B cell (primary cell): ENCODE measurements at regions not wholly inside any gene's neighbourhood (a gene's known extent, or its start where the extent isn't known, plus 50 kb on each side); places are given as distances from the start of the nearest gene placed in this dataset.
"Not testable (repeated sequence)": the region's sequence is repeated elsewhere in the genome, so short reads cannot be mapped to it uniquely, and the experiment has no call there.

ENCODE experiments used
- ATAC-seq: fragments of 200-7000 bp; cut with Tn5 transposase; one replicate; pipeline ENCODE4 v1.10.0; 2021; ENCODE audit warnings: low read depth, mild to moderate bottlenecking, moderate number of reproducible peaks, moderate library complexity
- CTCF ChIA-PET: fragments of 350-600 bp; sonication (Branson Sonifier 250); formaldehyde crosslinking; loops from one replicate; lab custom pipeline; 2021; ENCODE audit warnings: antibody characterized with exemption, inconsistent platforms; lab: Charles Lee
- POLR2A ChIA-PET: fragments of 350-600 bp; sonication (Branson Sonifier 250); formaldehyde crosslinking; loops from one replicate; lab custom pipeline; 2021; ENCODE audit warnings: antibody characterized with exemption; lab: Charles Lee
- DNase-seq: peaks from one replicate; pipeline ENCODE4 v3.0.0; 2013
- H2AFZ ChIP-seq: 2 replicates; pipeline ENCODE4 v1.6.1; 2012; ENCODE audit warnings: mild to moderate bottlenecking, low read depth, low read length; ENCODE audit not compliant: insufficient read depth, poor library complexity, severe bottlenecking
- H3K27ac ChIP-seq, 2 donors: 1 replicate in 1 of 2; 2 replicates in 1 of 2; pipeline ENCODE4 v1.5.1; 2012 to 2013; ENCODE audit warnings: low read length in 2 of 2, mild to moderate bottlenecking in 2 of 2, moderate library complexity in 1 of 2
- H3K27me3 ChIP-seq, 4 experiments: fragments of 200-600 bp in 1 of 4; sonication (generic) in 1 of 4; replicated peaks in 1 of 4; 1 replicate in 2 of 4; 2 replicates in 2 of 4; pipeline versions ENCODE4 v1.6.1 to v1.7.0; 2013 to 2016; ENCODE audit warnings: low read length in 3 of 4, mild to moderate bottlenecking in 2 of 4, mixed read lengths in 1 of 4, moderate library complexity in 1 of 4; ENCODE audit not compliant: insufficient read depth in 4 of 4, control insufficient read depth in 3 of 4; ENCODE audit errors: control extremely low read depth in 1 of 4
- H3K36me3 ChIP-seq, 2 experiments: replicated peaks in 1 of 2; 1 replicate in 1 of 2; 2 replicates in 1 of 2; pipeline versions ENCODE4 v1.6.1 to v1.7.1; 2013; ENCODE audit warnings: low read length in 1 of 2; ENCODE audit not compliant: insufficient read depth in 2 of 2, control insufficient read depth in 1 of 2; ENCODE audit errors: control extremely low read depth in 1 of 2, extremely low read depth in 1 of 2
- H3K4me1 ChIP-seq, 2 donors: fragments of 200-600 bp in 1 of 2; sonication (generic) in 1 of 2; 1 replicate in 1 of 2; 2 replicates in 1 of 2; pipeline versions ENCODE4 v1.5.1 to v1.6.1; 2013 to 2017; ENCODE audit warnings: low read length in 2 of 2; ENCODE audit not compliant: control insufficient read depth in 2 of 2, insufficient read depth in 2 of 2
- H3K4me2 ChIP-seq: replicated peaks from 2 replicates; pipeline ENCODE3; 2012; ENCODE audit warnings: mild to moderate bottlenecking, low read depth, low read length; ENCODE audit not compliant: poor library complexity, severe bottlenecking
- H3K4me3 ChIP-seq, 5 experiments: fragments of 200-600 bp in 1 of 5; sonication (generic) in 1 of 5; 1 replicate in 3 of 5; 2 replicates in 2 of 5; pipeline versions ENCODE4 v1.5.1 to v1.7.0; 2011 to 2016; ENCODE audit warnings: low read length in 4 of 5, mild to moderate bottlenecking in 4 of 5, low read depth in 2 of 5, control low read depth in 1 of 5, moderate library complexity in 1 of 5; ENCODE audit not compliant: insufficient read depth in 1 of 5; ENCODE audit errors: control extremely low read depth in 1 of 5, extremely low read depth in 1 of 5
- H3K79me2 ChIP-seq: fragments of 200-600 bp; sonication (generic); one replicate; pipeline ENCODE4 v1.6.0; 2016; ENCODE audit warnings: low read length; ENCODE audit not compliant: control insufficient read depth, insufficient read depth
- H3K9ac ChIP-seq: fragments of 200-600 bp; sonication (generic); 2 replicates; pipeline ENCODE4 v1.6.1; 2017; ENCODE audit warnings: mild to moderate bottlenecking, low read length, moderate library complexity
- H3K9me3 ChIP-seq, 3 donors: one replicate each; pipeline versions ENCODE4 v1.6.1 to v1.7.1; 2013; ENCODE audit warnings: low read length in 2 of 3; ENCODE audit not compliant: control insufficient read depth in 2 of 3, insufficient read depth in 1 of 3; ENCODE audit errors: control extremely low read depth in 1 of 3
- H4K20me1 ChIP-seq: 2 replicates; pipeline ENCODE4 v1.6.0; 2012; ENCODE audit warnings: mild to moderate bottlenecking, low read length; ENCODE audit not compliant: insufficient read depth, control insufficient read depth, poor library complexity, severe bottlenecking
- H3K27ac Mint-ChIP-seq: one replicate; pipeline ENCODE4 v1.8.0; 2021; ENCODE audit warnings: mixed read lengths
- H3K27me3 Mint-ChIP-seq: one replicate; pipeline ENCODE4 v1.8.0; 2021; ENCODE audit warnings: mixed read lengths
- H3K4me1 Mint-ChIP-seq: one replicate; pipeline ENCODE4 v1.8.0; 2021; ENCODE audit warnings: mixed read lengths
- H3K4me3 Mint-ChIP-seq: one replicate; pipeline ENCODE4 v1.8.0; 2021; ENCODE audit warnings: mixed read lengths
- H3K9me3 Mint-ChIP-seq: one replicate; pipeline ENCODE4 v1.8.0; 2022; ENCODE audit warnings: mixed read lengths; ENCODE audit not compliant: insufficient read depth
- EZH2 ChIP-seq: IDR thresholded peaks from 2 replicates; pipeline ENCODE4 v1.6.1; 2012; ENCODE audit warnings: borderline replicate concordance, low read depth, mild to moderate bottlenecking, moderate library complexity, low read length; ENCODE audit not compliant: insufficient read depth, poor library complexity, severe bottlenecking
- WGBS: methylation state at CpG from one replicate; pipeline ENCODE4 v1.1.5; 2013; ENCODE audit warnings: missing lambda C conversion rate; ENCODE audit not compliant: insufficient coverage; 5-methylcytosine and 5-hydroxymethylcytosine counted together
- intact Hi-C: fragments of 100-400 bp; cut with micrococcal nuclease; formaldehyde crosslinking; loops from one replicate; pipeline ENCODE4 v1.10.0; 2022
- TF ChIP-seq, protein P1 (sequence below): fragments of 200-600 bp; IDR thresholded peaks from one replicate; pipeline ENCODE4 v1.8.0; 2022; ENCODE audit warnings: antibody characterized with exemption, mild to moderate bottlenecking

DNA sequence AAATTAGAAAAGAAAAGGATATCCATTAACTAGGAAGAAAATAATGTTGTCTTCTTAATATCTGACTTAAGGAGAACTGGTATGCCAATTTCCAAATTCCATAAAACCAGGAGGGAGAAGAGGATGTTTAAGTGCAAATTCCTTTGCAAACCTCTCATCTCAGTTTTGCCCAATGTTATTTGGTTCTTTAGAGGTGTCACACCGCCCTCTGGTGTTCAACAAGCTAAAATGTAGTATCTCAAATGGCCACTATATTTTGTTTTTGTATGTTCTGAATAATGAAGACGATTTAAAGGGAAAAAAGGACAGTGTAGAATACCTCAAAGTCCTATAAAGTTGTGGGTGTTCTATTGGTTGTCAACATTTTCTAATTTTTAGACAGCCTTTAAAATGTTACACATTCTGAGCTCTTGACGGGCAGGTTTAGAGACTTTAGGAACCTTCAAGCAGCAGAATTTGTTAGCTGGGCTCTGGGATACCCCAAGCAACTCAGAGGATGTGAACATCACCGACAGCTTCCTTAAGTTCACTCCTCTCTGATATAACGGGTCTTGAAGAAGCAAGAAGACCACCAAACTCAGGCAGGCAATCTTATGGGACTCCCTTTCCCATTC, 458.3 kb downstream of the MFSD1 start:
- no peak overlapping the region for H3K27ac Mint-ChIP-seq
- no peaks in the 10 kb centered on the region for H4K20me1 ChIP-seq
- H3K4me1 ChIP-seq = no peaks in the 10 kb centered on the region
- DNase-seq (peak; percentile 55), ATAC-seq (no peak)
- ChIA-PET POLR2A (no interaction called here), CTCF (interaction anchor here (0.6 to 6.4 kb wide), 19 partner anchors 9 to 601 kb away, joined by 3 to 90 read pairs (median 4); no protein-coding TSS in a partner anchor)
- intact Hi-C loops = loop anchor here (1.0 to 5.0 kb wide), 6 partner anchors 130 to 1227 kb away; no protein-coding TSS in a partner anchor
- no peak overlapping the region for H3K27ac ChIP-seq
- TF ChIP-seq, protein P1, sequence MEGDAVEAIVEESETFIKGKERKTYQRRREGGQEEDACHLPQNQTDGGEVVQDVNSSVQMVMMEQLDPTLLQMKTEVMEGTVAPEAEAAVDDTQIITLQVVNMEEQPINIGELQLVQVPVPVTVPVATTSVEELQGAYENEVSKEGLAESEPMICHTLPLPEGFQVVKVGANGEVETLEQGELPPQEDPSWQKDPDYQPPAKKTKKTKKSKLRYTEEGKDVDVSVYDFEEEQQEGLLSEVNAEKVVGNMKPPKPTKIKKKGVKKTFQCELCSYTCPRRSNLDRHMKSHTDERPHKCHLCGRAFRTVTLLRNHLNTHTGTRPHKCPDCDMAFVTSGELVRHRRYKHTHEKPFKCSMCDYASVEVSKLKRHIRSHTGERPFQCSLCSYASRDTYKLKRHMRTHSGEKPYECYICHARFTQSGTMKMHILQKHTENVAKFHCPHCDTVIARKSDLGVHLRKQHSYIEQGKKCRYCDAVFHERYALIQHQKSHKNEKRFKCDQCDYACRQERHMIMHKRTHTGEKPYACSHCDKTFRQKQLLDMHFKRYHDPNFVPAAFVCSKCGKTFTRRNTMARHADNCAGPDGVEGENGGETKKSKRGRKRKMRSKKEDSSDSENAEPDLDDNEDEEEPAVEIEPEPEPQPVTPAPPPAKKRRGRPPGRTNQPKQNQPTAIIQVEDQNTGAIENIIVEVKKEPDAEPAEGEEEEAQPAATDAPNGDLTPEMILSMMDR = peak; percentile 82
- TF ChIP-seq EZH2 = no peak
- no peak overlapping the region for H2AFZ ChIP-seq
- 25% methylated on average over 2 of the region's 5 CpGs for WGBS
- H3K79me2 ChIP-seq = no peaks in the 10 kb centered on the region
- H3K27me3 ChIP-seq = no peaks in the 10 kb centered on the region
- H3K4me3 Mint-ChIP-seq = no peak overlapping the region
- H3K36me3 ChIP-seq = no peaks in the 10 kb centered on the region
- H3K9me3 Mint-ChIP-seq = no peaks in the 10 kb centered on the region
- no peaks in the 10 kb centered on the region for H3K9me3 ChIP-seq
- no peak overlapping the region for H3K9ac ChIP-seq
- H3K4me3 ChIP-seq = no peak overlapping the region
- no peaks in the 10 kb centered on the region for H3K4me1 Mint-ChIP-seq
- H3K27me3 Mint-ChIP-seq = peaks cover 34% of the 10 kb centered on the region
- H3K4me2 ChIP-seq = no peak overlapping the region

DNA sequence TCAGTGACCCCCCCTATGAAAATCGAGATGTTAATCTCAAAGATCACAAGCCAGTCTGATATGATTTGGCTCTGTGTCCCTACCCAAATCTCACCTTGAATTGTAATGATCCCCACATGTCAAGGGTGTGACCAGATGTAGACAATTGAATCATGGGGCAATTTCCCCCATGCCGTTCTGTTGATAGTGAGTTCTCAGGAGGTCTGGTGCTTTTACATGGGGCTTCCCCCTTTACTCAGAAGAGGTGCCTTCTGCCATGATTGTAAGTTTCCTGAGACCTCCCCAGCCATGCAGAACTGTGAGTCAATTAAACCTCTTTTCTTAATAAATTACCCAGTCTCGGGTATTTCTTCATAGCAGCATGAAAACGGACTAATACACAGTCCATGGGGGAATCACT, 459.5 kb downstream of the MFSD1 start:
- H3K79me2 ChIP-seq, H4K20me1 ChIP-seq, H3K4me3 ChIP-seq, H3K4me2 ChIP-seq, POLR2A ChIA-PET, H3K9ac ChIP-seq, ATAC-seq, H2AFZ ChIP-seq, H3K36me3 ChIP-seq, DNase-seq, H3K4me3 Mint-ChIP-seq, H3K4me1 ChIP-seq, H3K9me3 Mint-ChIP-seq, H3K9me3 ChIP-seq, H3K4me1 Mint-ChIP-seq, H3K27ac Mint-ChIP-seq, H3K27me3 ChIP-seq, H3K27ac ChIP-seq: not testable (repeated sequence)
- H3K27me3 Mint-ChIP-seq = peaks cover 29% of the 10 kb centered on the region
- CTCF ChIA-PET = interaction anchor here (1.1 to 6.4 kb wide), 6 partner anchors 10 to 419 kb away, joined by 3 to 90 read pairs (median 12); no protein-coding TSS in a partner anchor
- WGBS = 50% methylated on average over 1 of the region's 4 CpGs
- intact Hi-C loops = loop anchor here (2.0 to 5.0 kb wide), 4 partner anchors 467 to 1226 kb away; no protein-coding TSS in a partner anchor
